Activated T-helper 2 cell treated with anti-CD3 and anti-CD28 coated beads, Interferon-gamma antibody, Interleukin-2, Interleukin-4, amounts not matched to agents 10 μg/mL and 5 μg/mL and 100 μg/mL, durations not matched to agents 14 hours and 24 hours and 36 hours (primary cell): ENCODE measurements at regions not wholly inside any gene's neighbourhood (a gene's known extent, or its start where the extent isn't known, plus 50 kb on each side); places are given as distances from the start of the nearest gene placed in this dataset.

ENCODE experiments used
- DNase-seq: peaks from one replicate; pipeline ENCODE4 v3.0.0; 2021; ENCODE audit warnings: low spot score
- H3K27ac Mint-ChIP-seq: one replicate; pipeline ENCODE4 v1.8.0; 2021; ENCODE audit warnings: mixed read lengths
- H3K27me3 Mint-ChIP-seq: one replicate; pipeline ENCODE4 v1.8.0; 2021; ENCODE audit warnings: low read depth, mixed read lengths
- H3K36me3 Mint-ChIP-seq: one replicate; pipeline ENCODE4 v1.8.0; 2021; ENCODE audit warnings: low read depth, mixed read lengths
- H3K4me1 Mint-ChIP-seq: one replicate; pipeline ENCODE4 v1.8.0; 2021; ENCODE audit warnings: low read depth, mixed read lengths
- H3K4me3 Mint-ChIP-seq: one replicate; pipeline ENCODE4 v1.8.0; 2021; ENCODE audit warnings: low read depth, mild to moderate bottlenecking, moderate library complexity, mixed read lengths
- H3K9me3 Mint-ChIP-seq: one replicate; pipeline ENCODE4 v1.8.0; 2021; ENCODE audit warnings: mixed read lengths
- intact Hi-C: fragments of 100-400 bp; cut with micrococcal nuclease; formaldehyde crosslinking; loops from one replicate; pipeline ENCODE4 v1.15.1; 2023

DNA sequence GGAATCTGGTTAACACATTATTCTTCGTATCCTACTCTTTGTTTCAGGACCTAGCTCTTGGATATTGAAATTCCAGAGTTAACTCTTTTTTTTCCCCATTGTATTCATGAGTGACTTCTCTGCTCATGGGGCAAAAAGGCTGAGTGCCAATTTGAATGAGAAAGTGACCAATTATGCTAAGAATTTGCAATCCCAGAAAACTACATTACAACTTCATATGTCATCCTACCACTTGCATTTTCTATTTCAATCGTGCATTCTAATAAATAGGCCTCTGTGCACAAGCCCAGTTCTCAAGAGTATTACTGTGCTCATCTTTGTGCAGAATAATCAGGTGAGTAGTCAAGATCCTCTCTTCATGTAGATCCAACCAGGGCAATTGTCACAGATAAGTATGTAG is 537.8 kb downstream of the OTOL1 start:
- Mint-ChIP-seq H3K9me3 (peaks cover 5% of the 10 kb centered on the region), H3K4me3 (no peak overlapping the region), H3K27me3 (no peaks in the 10 kb centered on the region), H3K36me3 (no peaks in the 10 kb centered on the region), H3K27ac (no peak overlapping the region), H3K4me1 (no peaks in the 10 kb centered on the region)
- no peak for DNase-seq
- intact Hi-C loops, result no loop called here

DNA sequence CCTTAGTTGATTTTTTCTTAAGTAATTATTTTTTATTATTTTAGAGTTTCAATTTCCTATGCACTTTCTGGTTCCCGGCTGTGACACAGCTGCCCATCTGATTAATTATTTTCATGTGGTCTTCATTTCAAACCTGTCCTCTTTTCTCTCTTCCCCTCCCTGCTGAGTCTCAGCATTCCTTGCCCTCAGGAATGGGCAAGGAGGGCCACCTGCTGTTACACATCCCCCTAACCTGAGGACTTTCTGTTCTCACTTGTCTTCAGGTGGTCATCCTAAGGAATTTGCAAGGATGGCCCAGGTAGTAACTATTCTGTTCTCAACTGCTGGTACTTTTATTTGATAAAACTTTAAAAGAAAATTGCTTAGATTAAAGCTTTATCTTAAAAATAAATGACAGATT is 545.0 kb downstream of the OTOL1 start:
- Mint-ChIP-seq H3K4me1 (no peaks in the 10 kb centered on the region), H3K4me3 (no peak overlapping the region), H3K27ac (no peak overlapping the region)

DNA sequence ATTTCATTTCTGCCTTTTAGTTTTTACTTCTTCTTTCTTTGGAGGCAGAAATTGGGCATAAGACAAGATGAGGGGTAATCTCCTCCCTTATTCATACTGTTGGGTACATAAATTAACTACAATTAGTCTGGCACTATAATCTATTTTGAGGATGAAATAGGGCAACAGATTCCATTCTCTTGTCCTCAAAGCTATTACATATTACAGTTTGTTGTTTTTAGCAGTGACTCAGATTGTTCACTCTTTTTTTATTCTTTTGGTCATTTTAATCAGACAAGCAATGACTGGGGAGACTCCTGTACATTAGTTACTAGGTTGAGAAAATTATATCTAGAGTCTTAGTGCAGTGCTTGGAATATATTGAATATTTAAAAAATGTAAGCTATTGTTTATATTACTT is 556.0 kb downstream of the OTOL1 start:
- Mint-ChIP-seq H3K36me3 (no peaks in the 10 kb centered on the region), H3K27me3 (no peaks in the 10 kb centered on the region), H3K4me1 (no peaks in the 10 kb centered on the region), H3K4me3 (no peak overlapping the region), H3K27ac (no peak overlapping the region), H3K9me3 (peaks cover 18% of the 10 kb centered on the region)
- DNase-seq, result no peak
- intact Hi-C loops, result no loop called here

More for the DNA sequence above, 545.0 kb downstream of the OTOL1 start:
- H3K27me3 Mint-ChIP-seq, result no peaks in the 10 kb centered on the region
- no peaks in the 10 kb centered on the region for H3K9me3 Mint-ChIP-seq
- no peaks in the 10 kb centered on the region for H3K36me3 Mint-ChIP-seq
- no peak for DNase-seq
- intact Hi-C loops, result no loop called here

DNA sequence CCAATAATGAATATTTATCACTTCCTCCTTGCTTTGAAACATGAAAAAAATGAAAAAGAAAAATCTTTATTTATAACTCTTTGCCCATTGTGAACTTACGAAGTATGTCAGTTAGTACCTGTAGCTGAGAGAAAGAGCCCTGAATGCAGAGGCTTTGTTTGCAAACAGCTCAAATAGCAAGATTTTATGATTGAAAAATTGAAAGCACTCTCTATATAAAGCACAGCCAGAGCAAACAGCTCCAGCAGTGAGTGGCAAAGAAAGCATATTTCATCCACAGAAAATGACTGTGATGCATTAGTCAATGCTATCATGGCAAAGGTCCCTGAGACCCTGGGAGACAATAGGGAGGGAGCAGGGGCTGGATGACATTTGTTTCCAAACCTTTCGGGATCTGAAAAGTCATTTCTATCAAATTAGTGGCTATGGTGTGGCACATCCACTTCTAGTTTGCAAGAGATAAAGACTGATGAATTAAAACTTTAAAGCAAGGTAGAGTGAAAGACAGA is 576.1 kb downstream of the OTOL1 start:
- Mint-ChIP-seq H3K27ac (no peak overlapping the region), H3K4me1 (no peaks in the 10 kb centered on the region), H3K4me3 (no peak overlapping the region), H3K9me3 (no peaks in the 10 kb centered on the region), H3K36me3 (no peaks in the 10 kb centered on the region), H3K27me3 (no peaks in the 10 kb centered on the region)
- intact Hi-C loops, result no loop called here
- no peak for DNase-seq

DNA sequence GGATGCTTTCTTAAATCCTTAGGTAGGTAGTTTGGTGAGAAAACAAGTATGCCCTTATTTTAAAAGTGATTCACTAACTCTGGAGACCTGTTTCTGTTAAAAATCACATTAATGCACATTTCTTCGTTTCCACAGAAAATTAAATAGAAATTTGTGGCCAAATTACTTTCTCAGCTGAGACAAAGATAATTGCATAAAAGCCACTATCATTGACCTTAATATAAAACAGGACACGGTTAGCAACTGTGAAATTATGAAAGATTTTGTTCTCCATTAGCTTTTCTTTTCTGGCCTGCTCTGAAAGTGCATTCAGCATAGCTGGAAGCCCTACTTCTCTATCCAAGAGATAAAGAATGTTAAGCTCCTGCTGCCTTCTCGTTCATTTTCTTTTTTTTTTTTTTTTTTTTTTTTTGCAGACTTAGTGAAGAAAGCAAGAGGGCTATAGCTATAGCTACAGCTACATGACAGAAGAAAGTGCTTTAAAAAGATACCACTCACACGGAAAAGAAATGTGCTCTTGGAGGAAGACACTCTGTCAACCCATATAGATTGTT is 576.9 kb downstream of the OTOL1 start:
- intact Hi-C loops, result no loop called here
- Mint-ChIP-seq H3K27me3 (no peaks in the 10 kb centered on the region), H3K4me3 (no peak overlapping the region), H3K36me3 (no peaks in the 10 kb centered on the region), H3K4me1 (no peaks in the 10 kb centered on the region), H3K27ac (no peak overlapping the region), H3K9me3 (no peaks in the 10 kb centered on the region)
- no peak for DNase-seq

DNA sequence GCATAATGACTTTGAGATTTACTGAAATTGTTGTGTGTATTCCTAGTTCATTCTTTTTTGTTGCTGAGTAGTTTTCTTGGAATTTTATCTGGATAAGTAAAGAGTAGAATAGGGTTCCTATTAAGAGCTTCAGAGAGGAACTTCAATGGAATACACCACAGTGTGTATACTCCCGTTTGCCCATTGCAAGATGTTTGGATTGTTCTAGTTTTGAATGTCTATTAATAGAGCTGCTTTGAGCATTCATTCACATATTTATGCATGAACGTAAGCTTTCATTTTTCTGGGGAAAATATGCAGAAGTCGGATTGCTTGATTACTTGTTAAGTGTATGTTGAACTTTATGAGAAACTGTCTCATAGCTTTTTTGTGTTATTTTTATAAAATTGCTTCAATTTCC is 580.5 kb downstream of the OTOL1 start:
- Mint-ChIP-seq H3K9me3 (no peaks in the 10 kb centered on the region), H3K36me3 (no peaks in the 10 kb centered on the region), H3K27ac (no peak overlapping the region), H3K4me1 (no peaks in the 10 kb centered on the region), H3K4me3 (no peak overlapping the region), H3K27me3 (no peaks in the 10 kb centered on the region)
- no peak for DNase-seq
- intact Hi-C loops, result no loop called here

DNA sequence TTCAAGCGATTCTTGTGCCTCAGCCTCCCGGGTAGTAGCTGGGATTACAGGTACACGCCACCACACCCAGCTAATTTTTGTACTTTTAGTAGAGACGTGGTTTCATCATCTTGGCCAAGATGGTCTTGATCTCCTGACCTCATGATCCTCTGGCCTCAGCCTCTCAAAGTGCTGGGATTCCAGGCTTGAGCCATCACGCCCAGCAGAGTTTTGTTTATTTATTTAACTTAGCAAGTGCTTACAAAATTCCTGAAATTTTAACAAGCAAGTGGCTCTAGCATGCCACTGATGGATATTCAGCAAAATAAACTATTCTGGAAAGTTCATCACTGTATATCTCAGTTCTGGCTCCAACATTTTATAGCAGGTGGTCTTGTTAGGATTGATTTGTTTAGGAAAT is 585.9 kb downstream of the OTOL1 start:
- Mint-ChIP-seq H3K9me3 (no peaks in the 10 kb centered on the region), H3K27ac (no peak overlapping the region), H3K27me3 (no peaks in the 10 kb centered on the region), H3K4me1 (no peaks in the 10 kb centered on the region), H3K36me3 (no peaks in the 10 kb centered on the region), H3K4me3 (no peak overlapping the region)
- intact Hi-C loops, result no loop called here
- no peak for DNase-seq

DNA sequence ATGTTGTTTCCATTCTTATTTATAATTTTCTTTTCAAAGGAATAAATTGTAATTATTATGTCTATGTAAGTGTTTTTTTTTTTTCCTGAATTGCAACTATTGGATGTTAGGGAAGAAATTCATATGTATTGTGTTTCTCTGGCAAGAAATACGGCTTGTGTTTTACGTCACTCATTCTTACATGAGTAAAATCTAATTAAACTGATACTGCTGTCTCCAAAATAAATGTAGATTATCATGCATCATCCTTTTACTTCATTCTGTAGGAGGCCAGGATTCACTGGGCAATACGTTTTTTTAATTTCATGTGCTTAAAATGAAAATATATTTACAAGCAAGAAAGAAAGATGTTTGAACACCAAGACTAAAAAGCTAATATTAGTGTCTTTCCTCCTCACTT is 590.8 kb downstream of the OTOL1 start:
- Mint-ChIP-seq H3K4me1 (no peaks in the 10 kb centered on the region), H3K27ac (no peak overlapping the region), H3K27me3 (no peaks in the 10 kb centered on the region), H3K4me3 (no peak overlapping the region), H3K9me3 (peaks cover 3% of the 10 kb centered on the region), H3K36me3 (no peaks in the 10 kb centered on the region)
- intact Hi-C loops, result no loop called here
- no peak for DNase-seq

DNA sequence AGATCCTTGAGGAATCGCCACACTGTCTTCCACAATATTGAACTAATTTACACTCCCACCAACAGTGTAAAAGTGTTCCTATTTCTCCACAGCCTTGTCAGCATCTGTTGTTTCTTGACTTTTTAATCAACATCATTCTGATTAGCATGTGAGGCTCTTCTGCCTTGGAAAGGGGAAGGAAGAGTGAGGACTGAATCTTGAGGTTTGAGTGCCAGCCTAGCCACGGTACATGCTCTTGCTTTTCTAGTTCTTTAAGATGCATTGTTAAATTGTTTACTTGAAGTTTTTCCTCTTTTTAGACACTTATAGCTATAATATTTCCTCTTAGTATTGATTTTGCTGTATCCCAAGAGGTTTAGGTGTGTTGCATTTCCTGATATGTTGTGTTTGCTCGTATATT is 596.1 kb downstream of the OTOL1 start:
- no peaks in the 10 kb centered on the region for H3K27me3 Mint-ChIP-seq
- H3K4me1 Mint-ChIP-seq, result no peaks in the 10 kb centered on the region
- H3K27ac Mint-ChIP-seq, result no peak overlapping the region
- no peaks in the 10 kb centered on the region for H3K36me3 Mint-ChIP-seq
- intact Hi-C loops, result no loop called here
- peaks cover 4% of the 10 kb centered on the region for H3K9me3 Mint-ChIP-seq
- no peak overlapping the region for H3K4me3 Mint-ChIP-seq
- no peak for DNase-seq

DNA sequence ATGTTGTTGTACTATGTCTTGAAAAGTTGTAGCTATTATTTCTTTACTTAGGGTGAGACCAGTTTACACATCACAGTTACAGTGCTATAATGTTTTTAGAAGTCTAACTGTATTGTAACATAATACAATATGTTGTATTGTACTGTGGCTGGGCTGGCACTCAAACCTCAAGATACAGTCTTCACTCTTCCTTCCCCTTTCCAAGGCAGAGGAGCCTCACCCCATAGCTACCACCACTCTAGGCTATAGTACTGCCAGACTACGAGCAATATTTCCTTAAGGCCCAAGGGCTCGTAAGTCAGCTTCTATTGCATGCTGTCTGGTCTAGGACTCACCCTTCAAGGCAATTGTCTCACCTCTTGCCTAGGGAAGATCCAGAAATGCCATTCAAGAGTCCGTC is 597.7 kb downstream of the OTOL1 start:
- DNase-seq, result no peak
- Mint-ChIP-seq H3K27me3 (no peaks in the 10 kb centered on the region), H3K4me3 (no peak overlapping the region), H3K4me1 (no peaks in the 10 kb centered on the region), H3K27ac (no peak overlapping the region), H3K36me3 (no peaks in the 10 kb centered on the region), H3K9me3 (peaks cover 4% of the 10 kb centered on the region)
- intact Hi-C loops, result no loop called here

DNA sequence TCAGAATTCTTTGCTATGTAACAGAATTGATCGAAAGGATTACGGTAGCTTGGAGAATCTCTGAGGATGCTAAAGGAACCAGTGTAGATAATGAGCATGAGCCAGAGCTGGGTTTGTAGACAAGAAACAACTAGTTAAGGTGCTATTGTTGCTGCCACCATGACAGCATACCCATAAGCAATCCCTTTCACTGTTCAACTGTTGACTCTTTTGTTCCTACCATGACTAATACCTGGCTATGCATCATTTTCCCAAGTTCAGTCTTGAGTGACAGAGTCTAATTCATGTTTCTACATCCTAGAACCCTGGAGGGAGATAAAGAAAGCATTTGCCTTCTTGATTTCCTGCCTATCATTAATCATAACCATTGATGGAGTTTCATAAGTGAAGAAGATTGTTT is 600.3 kb downstream of the OTOL1 start:
- H3K27me3 Mint-ChIP-seq, result no peaks in the 10 kb centered on the region
- DNase-seq, result no peak
- H3K36me3 Mint-ChIP-seq, result no peaks in the 10 kb centered on the region
- H3K27ac Mint-ChIP-seq, result no peak overlapping the region
- no peaks in the 10 kb centered on the region for H3K4me1 Mint-ChIP-seq
- no peak overlapping the region for H3K4me3 Mint-ChIP-seq
- intact Hi-C loops, result no loop called here
- peaks cover 4% of the 10 kb centered on the region for H3K9me3 Mint-ChIP-seq

DNA sequence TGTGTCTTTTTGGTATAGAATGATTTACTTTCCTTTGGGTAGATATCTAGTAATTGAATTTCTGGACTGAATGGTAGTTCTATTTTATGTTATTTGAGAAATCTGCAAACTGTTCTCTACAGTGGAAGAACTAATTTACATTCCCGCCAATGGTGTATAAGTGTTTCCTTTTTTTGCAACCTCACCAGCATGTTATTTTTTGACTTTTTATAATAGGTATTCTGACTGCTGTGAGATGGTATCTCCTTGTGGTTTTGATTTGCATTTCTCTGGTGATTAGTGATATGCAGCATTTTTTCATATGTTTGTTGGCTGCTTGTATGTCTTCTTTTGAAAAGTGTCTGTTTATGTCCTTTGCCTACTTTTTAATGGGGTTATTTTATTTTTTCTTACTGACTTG is 607.2 kb downstream of the OTOL1 start:
- intact Hi-C loops, result no loop called here
- no peak for DNase-seq
- H3K27ac Mint-ChIP-seq, result no peak overlapping the region
- no peaks in the 10 kb centered on the region for H3K4me1 Mint-ChIP-seq
- no peaks in the 10 kb centered on the region for H3K36me3 Mint-ChIP-seq
- no peak overlapping the region for H3K4me3 Mint-ChIP-seq
- no peaks in the 10 kb centered on the region for H3K27me3 Mint-ChIP-seq
- H3K9me3 Mint-ChIP-seq, result peaks cover 4% of the 10 kb centered on the region

DNA sequence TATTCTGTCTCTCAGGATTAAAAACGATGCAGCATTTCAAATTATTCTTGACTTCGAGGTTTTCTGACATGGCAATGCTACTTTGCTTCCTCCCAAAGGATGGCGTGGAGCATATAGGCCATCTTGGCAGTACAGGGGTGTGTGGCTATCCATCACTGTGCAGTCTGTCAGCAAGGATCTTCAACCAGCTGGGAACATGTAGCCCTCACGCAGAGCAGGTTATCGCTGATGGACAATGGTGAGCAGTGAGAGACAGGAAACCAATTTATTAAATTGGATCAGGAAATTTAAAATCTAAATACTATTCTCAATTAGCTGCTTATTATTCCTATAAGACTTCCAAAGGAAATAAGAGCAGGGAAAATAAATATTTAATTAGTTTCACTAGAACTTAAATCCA is 615.3 kb downstream of the OTOL1 start:
- Mint-ChIP-seq H3K27ac (no peak overlapping the region), H3K36me3 (no peaks in the 10 kb centered on the region), H3K4me1 (no peaks in the 10 kb centered on the region), H3K4me3 (no peak overlapping the region), H3K9me3 (no peaks in the 10 kb centered on the region), H3K27me3 (no peaks in the 10 kb centered on the region)
- intact Hi-C loops, result no loop called here
- DNase-seq, result no peak

DNA sequence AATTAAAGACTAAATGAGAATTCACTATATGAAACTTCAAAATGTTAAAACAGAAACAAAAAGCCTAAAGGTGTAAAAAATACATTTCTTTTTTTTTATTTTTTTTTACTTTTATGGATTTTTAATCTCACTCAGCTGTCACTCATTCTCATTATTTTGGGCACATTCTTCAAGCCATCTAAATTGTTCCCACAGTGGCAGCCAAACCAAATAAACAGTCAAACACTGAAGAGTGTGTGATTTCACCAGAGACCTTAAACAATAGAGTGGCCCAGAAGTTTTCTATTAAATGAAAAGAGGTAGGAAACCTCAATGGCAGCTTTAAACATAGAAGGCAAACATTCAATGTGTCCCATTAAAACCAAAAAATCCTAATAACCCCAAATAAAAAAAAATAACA is 616.1 kb downstream of the OTOL1 start:
- Mint-ChIP-seq H3K4me3 (no peak overlapping the region), H3K27ac (no peak overlapping the region), H3K4me1 (no peaks in the 10 kb centered on the region), H3K27me3 (no peaks in the 10 kb centered on the region), H3K9me3 (no peaks in the 10 kb centered on the region), H3K36me3 (no peaks in the 10 kb centered on the region)
- no peak for DNase-seq
- intact Hi-C loops, result no loop called here
